Calu3 (cell line): ENCODE measurements at regions not wholly inside any gene's neighbourhood (a gene's known extent, or its start where the extent isn't known, plus 50 kb on each side); places are given as distances from the start of the nearest gene placed in this dataset.

ENCODE experiments used
- BruUV-seq: library from RNA; stranded (reverse); fragments of 400-500 nt; replicated peaks from 2 replicates; lab custom pipeline; 2021; lab: Mats Ljungman, UMichigan
- CTCF ChIA-PET: fragments of 300-600 bp; sonication (Branson Sonifier 250); formaldehyde crosslinking; loops from one replicate; lab custom pipeline; 2022; ENCODE audit warnings: antibody characterized with exemption; lab: Charles Lee
- DNase-seq: peaks from one replicate; pipeline ENCODE4 v3.0.0; 2022
- H3K27ac Mint-ChIP-seq: one replicate; pipeline ENCODE4 v1.8.0; 2022; ENCODE audit warnings: mixed read lengths; ENCODE audit not compliant: unreplicated experiment
- H3K27me3 Mint-ChIP-seq: one replicate; pipeline ENCODE4 v1.8.0; 2022; ENCODE audit warnings: mixed read lengths; ENCODE audit not compliant: unreplicated experiment
- H3K36me3 Mint-ChIP-seq: one replicate; pipeline ENCODE4 v1.8.0; 2022; ENCODE audit warnings: mild to moderate bottlenecking, moderate library complexity, mixed read lengths; ENCODE audit not compliant: insufficient read depth, unreplicated experiment
- H3K4me1 Mint-ChIP-seq: one replicate; pipeline ENCODE4 v1.8.0; 2022; ENCODE audit warnings: mild to moderate bottlenecking, low read depth, mixed read lengths; ENCODE audit not compliant: unreplicated experiment
- H3K4me3 Mint-ChIP-seq: one replicate; pipeline ENCODE4 v1.8.0; 2022; ENCODE audit warnings: mild to moderate bottlenecking, low read depth, moderate library complexity, mixed read lengths; ENCODE audit not compliant: unreplicated experiment
- H3K9me3 Mint-ChIP-seq: one replicate; pipeline ENCODE4 v1.8.0; 2022; ENCODE audit warnings: low read depth, mixed read lengths; ENCODE audit not compliant: unreplicated experiment
- intact Hi-C: fragments of 100-400 bp; cut with micrococcal nuclease; formaldehyde crosslinking; loops from one replicate; pipeline ENCODE4 v1.10.0; 2022; ENCODE audit not compliant: unreplicated experiment
- TF ChIP-seq, protein P1 (sequence below): fragments of 200-600 bp; IDR thresholded peaks from one replicate; pipeline ENCODE4 v1.8.0; 2022; ENCODE audit warnings: antibody characterized with exemption; ENCODE audit not compliant: unreplicated experiment

DNA sequence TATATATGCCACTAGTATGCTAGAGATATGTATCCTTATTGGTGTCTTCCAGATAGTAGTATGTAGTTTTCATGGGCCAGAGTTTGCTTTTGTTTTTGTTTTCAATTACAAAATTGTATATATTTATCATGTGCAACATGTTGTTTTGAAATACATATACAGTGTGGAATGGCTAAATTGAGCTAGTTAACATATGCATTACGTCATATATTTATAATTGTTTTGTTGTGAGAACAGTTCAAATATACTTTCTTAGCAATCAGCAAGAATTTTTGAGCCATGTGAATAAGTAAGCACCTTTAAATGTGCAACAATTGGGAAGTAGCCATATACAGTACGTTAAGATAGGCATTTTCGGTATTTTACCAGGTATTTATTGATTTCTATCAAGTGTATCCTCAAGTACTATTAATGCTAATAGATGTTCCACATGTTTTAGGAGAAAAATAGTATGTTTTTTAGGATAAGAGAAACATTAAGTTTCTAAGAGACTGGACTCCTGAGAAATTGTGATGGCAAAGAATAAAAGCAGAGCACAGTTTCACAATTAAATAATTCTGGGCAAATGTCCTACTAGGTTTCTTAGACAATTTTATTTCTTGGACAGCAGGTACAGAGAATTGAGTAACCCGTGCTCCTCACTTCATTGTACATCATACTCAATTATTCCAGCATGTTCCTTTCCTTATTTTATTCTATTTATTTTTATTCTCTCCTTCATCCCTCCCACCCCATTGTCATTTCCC, 60.5 kb upstream of the SLC5A12 start:
- Mint-ChIP-seq H3K36me3 (no peaks in the 10 kb centered on the region), H3K9me3 (peaks cover 15% of the 10 kb centered on the region), H3K27ac (no peak overlapping the region), H3K4me3 (no peak overlapping the region), H3K4me1 (no peaks in the 10 kb centered on the region), H3K27me3 (no peaks in the 10 kb centered on the region)
- BruUV-seq, result no TSS peak
- TF ChIP-seq, protein P1, sequence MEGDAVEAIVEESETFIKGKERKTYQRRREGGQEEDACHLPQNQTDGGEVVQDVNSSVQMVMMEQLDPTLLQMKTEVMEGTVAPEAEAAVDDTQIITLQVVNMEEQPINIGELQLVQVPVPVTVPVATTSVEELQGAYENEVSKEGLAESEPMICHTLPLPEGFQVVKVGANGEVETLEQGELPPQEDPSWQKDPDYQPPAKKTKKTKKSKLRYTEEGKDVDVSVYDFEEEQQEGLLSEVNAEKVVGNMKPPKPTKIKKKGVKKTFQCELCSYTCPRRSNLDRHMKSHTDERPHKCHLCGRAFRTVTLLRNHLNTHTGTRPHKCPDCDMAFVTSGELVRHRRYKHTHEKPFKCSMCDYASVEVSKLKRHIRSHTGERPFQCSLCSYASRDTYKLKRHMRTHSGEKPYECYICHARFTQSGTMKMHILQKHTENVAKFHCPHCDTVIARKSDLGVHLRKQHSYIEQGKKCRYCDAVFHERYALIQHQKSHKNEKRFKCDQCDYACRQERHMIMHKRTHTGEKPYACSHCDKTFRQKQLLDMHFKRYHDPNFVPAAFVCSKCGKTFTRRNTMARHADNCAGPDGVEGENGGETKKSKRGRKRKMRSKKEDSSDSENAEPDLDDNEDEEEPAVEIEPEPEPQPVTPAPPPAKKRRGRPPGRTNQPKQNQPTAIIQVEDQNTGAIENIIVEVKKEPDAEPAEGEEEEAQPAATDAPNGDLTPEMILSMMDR, result no peak
- intact Hi-C loops, result no loop called here
- no peak for DNase-seq
- CTCF ChIA-PET, result no interaction called here

DNA sequence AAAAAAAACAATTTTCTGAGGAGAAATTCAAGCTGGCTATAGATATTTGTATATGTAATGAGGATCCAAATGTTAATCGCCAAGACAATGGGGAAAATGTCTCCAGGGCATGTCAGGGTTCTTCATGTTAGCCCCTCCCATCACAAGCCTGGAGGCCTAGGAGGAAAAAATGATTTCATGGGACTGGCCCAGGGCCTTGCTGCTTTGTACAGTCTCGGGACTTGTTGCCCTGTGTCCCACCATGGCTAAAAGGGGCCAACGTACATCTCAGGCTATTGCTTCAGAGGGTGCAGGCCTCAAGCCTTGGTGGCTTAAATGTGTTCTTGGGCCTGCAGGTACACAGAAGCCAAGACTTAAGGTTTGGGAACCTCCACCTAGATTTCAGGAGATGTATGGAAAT, 62.1 kb upstream of the SLC5A12 start:
- intact Hi-C loops, result no loop called here
- Mint-ChIP-seq H3K27ac (no peak overlapping the region), H3K4me1 (no peaks in the 10 kb centered on the region), H3K4me3 (no peak overlapping the region), H3K27me3 (no peaks in the 10 kb centered on the region), H3K9me3 (peaks cover 15% of the 10 kb centered on the region), H3K36me3 (no peaks in the 10 kb centered on the region)
- TF ChIP-seq, protein P1, result no peak
- CTCF ChIA-PET, result no interaction called here
- no TSS peak for BruUV-seq
- DNase-seq, result no peak

- H3K27ac Mint-ChIP-seq, result no peak overlapping the region
- H3K9me3 Mint-ChIP-seq, result peaks cover 2% of the 10 kb centered on the region
- H3K36me3 Mint-ChIP-seq, result no peaks in the 10 kb centered on the region
- no peaks in the 10 kb centered on the region for H3K27me3 Mint-ChIP-seq
- TF ChIP-seq, protein P1, result no peak
- H3K4me1 Mint-ChIP-seq, result no peaks in the 10 kb centered on the region
- intact Hi-C loops, result no loop called here
- CTCF ChIA-PET, result no interaction called here
- BruUV-seq, result no TSS peak
- no peak overlapping the region for H3K4me3 Mint-ChIP-seq
- no peak for DNase-seq
These were observed 68.9 kb upstream of the SLC5A12 start for GRCh38 chr11:26790738-26791137.

DNA sequence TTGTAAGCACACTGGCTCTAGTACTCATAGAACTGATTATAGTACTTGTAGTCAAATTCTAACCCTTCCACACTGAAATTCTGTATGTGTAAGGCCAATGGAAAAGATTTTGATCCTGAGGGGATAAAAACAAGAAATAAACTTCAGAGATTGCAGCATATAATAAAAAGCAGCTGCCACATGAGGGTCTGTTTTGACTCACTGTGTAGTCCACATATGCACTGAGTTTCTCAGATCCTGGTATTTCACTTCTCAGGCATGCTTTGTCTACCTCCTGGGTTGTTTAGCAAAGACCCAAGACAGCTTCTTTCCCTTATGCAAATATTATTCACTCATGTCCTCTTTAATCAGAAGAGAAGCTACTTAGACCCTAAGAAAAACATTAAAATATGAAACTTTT, 71.1 kb upstream of the SLC5A12 start:
- no peaks in the 10 kb centered on the region for H3K9me3 Mint-ChIP-seq
- H3K36me3 Mint-ChIP-seq, result no peaks in the 10 kb centered on the region
- CTCF ChIA-PET, result no interaction called here
- no peak overlapping the region for H3K4me3 Mint-ChIP-seq
- no peaks in the 10 kb centered on the region for H3K4me1 Mint-ChIP-seq
- DNase-seq, result no peak
- no peaks in the 10 kb centered on the region for H3K27me3 Mint-ChIP-seq
- TF ChIP-seq, protein P1, result no peak
- intact Hi-C loops, result no loop called here
- no peak overlapping the region for H3K27ac Mint-ChIP-seq
- BruUV-seq, result no TSS peak
